ENCODE measurements at regions not wholly inside any gene's neighbourhood (a gene's known extent, or its start where the extent isn't known, plus 50 kb on each side); places are given as distances from the start of the nearest gene placed in this dataset.
A peak's percentile ranks its signal among the peaks of the same experiment; 100 is the strongest.

DNA sequence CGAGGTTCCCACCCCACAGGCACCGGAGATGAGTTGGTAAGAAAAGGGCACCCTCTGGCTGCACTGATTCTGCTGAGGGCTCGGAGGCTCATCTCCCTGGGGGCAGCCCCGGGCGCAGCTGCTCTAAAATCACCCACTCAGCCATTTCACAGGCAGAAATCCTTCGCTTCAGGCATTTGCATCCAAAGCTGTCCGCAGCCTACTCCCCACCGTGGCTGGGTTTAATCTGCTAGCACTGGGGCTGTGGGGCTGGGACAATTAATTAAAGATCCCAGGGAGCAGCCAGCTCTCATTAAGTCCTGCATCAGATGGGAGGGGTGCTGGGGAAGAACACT lies 104.3 kb upstream of the PRR20G start:
- DNase-seq (no peak), ATAC-seq (no peak)
- TF ChIP-seq, protein P1, sequence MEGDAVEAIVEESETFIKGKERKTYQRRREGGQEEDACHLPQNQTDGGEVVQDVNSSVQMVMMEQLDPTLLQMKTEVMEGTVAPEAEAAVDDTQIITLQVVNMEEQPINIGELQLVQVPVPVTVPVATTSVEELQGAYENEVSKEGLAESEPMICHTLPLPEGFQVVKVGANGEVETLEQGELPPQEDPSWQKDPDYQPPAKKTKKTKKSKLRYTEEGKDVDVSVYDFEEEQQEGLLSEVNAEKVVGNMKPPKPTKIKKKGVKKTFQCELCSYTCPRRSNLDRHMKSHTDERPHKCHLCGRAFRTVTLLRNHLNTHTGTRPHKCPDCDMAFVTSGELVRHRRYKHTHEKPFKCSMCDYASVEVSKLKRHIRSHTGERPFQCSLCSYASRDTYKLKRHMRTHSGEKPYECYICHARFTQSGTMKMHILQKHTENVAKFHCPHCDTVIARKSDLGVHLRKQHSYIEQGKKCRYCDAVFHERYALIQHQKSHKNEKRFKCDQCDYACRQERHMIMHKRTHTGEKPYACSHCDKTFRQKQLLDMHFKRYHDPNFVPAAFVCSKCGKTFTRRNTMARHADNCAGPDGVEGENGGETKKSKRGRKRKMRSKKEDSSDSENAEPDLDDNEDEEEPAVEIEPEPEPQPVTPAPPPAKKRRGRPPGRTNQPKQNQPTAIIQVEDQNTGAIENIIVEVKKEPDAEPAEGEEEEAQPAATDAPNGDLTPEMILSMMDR (IDR thresholded peaks at IDR 0.05) = no peak
- no peaks in the 10 kb centered on the region for H3K36me3 ChIP-seq
- no peaks in the 10 kb centered on the region for H3K4me1 ChIP-seq
- no peaks in the 10 kb centered on the region for H3K9me3 ChIP-seq
- intact Hi-C loops (cut with DNase I) = no loop called here
- no peak overlapping the region for H3K4me3 ChIP-seq
- no peaks in the 10 kb centered on the region for H3K27me3 ChIP-seq
- no peak overlapping the region for H3K27ac ChIP-seq

DNA sequence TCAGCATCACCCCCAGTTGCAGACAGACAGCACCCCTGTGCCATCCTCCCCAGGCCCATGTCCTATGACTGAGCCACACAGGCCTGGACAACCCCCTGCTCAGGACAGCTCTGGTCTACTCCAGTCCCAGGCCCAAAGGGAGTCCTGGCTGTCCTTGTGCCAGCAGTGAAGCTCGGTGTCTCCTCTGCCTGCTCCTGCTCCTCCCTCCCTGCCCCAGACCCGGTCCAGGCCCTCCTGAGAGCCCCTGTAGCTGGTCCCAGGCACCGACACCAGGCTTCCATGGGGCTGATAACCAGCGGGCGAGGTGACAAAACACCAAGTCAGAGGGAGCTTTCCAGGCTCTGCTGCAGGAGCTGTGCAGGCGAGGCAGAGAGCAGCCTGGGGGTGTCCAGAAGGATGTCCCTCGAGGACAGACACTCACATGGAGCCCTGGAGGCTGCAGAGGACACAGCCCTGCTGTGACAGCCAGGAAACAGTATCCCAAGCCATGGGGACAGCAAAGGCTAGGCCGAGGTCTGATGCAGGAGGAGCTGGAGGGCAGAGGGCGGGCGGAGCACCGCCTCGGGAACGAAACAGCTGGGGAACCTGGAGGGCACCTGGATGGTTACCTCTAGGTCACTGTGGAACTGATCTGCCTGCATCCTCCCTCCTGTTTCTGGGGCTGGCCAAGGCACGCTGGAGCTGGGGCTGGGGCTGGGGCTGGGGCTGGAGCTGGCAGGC lies 103.8 kb upstream of the PRR20G start:
- intact Hi-C loops (cut with DNase I) = no loop called here
- ATAC-seq (no peak), DNase-seq (peak; percentile 59)
- H3K36me3 ChIP-seq = no peaks in the 10 kb centered on the region
- no peaks in the 10 kb centered on the region for H3K27me3 ChIP-seq
- H3K27ac ChIP-seq = no peak overlapping the region
- no peaks in the 10 kb centered on the region for H3K4me1 ChIP-seq
- H3K4me3 ChIP-seq = no peak overlapping the region
- TF ChIP-seq, protein P1 (IDR thresholded peaks at IDR 0.05) = no peak
- no peaks in the 10 kb centered on the region for H3K9me3 ChIP-seq

DNA sequence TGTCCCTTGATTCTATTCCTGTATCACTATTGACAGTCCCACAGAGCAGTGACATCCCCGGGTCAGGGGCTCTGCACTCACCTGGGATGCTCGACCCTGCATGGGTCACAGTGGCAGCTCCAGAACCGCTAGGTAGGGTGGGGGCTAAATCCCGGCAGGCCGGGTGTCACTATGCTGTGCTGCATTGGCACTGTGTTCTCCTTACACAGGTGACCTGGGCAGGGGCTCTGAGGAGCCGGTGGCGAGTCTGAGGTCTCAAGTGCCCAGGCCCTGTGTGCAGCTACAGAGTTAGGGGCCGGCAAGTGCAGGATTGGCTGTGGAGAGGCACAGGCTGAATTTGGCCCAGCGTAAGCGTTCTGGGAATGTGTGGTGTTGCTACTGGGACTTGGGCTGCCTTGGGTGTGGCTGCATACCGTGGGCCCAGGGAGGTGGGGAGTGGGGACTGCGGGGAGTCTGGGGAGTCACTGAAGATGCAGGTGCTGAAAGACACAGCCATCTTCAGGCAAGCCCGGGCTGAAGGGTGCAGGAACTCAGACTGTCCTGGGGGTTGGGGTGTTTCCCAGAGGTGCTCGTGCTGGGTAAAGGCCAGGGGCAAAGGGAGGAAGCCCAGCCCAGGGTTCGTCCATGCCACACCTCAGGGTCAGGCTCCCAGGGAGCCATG lies 102.6 kb upstream of the PRR20G start:
- no peak overlapping the region for H3K27ac ChIP-seq
- no peaks in the 10 kb centered on the region for H3K9me3 ChIP-seq
- ATAC-seq (peak; percentile 62), DNase-seq (peak; percentile 63)
- intact Hi-C loops (cut with DNase I) = no loop called here
- TF ChIP-seq, protein P1 (IDR thresholded peaks at IDR 0.05) = no peak
- H3K4me1 ChIP-seq = no peaks in the 10 kb centered on the region
- no peak overlapping the region for H3K4me3 ChIP-seq
- no peaks in the 10 kb centered on the region for H3K36me3 ChIP-seq
- H3K27me3 ChIP-seq = no peaks in the 10 kb centered on the region

DNA sequence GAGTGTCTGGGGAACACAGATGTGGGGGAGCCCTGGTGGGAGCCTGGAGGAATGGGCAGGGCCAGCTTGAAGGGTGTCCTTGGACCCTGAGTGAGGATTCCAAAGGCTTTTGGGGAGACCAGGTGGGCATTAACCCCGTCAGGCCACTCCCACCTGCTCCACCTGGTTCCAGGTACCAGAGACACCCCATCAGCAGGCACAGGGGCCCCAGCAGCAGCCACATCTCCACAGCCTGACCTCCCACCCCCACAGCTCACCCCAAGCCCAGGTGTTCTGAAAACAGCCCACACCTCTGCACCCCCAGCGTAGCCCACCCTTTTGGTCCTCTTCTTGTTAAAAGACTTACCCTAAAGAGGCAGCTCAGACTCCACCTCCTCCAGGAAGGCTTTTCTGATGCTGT lies 102.1 kb upstream of the PRR20G start:
- no peak for ATAC-seq
- Histone ChIP-seq H3K9me3 (no peaks in the 10 kb centered on the region), H3K4me3 (no peak overlapping the region), H3K36me3 (no peaks in the 10 kb centered on the region), H3K27me3 (no peaks in the 10 kb centered on the region), H3K27ac (no peak overlapping the region), H3K4me1 (no peaks in the 10 kb centered on the region)
- peak; percentile 49 for DNase-seq
- intact Hi-C loops (cut with DNase I) = no loop called here
- TF ChIP-seq, protein P1 (IDR thresholded peaks at IDR 0.05) = no peak

DNA sequence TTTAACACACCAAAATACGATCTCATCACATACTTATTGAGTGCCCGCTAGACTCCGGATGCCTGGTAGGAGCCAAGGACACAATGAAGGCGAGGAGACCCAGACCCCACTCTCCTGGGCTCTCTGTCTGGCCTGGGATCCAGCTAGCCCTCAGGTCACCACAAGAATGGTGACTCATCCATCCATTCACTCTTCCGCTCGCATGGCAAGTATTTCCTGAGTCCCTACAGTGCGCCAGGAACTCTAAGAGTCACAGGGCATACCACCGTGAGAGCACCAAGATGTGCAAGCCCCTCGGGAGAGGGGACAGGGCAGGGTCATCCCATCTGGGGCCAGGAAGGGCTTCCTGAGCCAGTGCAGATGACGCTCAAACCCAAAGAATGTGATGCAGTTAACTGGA lies 101.6 kb upstream of the PRR20G start:
- H3K27ac ChIP-seq = no peak overlapping the region
- no peak for ATAC-seq
- intact Hi-C loops (cut with DNase I) = no loop called here
- DNase-seq = peak; percentile 44
- TF ChIP-seq, protein P1 (IDR thresholded peaks at IDR 0.05) = no peak
- H3K4me1 ChIP-seq = no peaks in the 10 kb centered on the region
- H3K36me3 ChIP-seq = no peaks in the 10 kb centered on the region
- no peak overlapping the region for H3K4me3 ChIP-seq
- H3K27me3 ChIP-seq = no peaks in the 10 kb centered on the region
- no peaks in the 10 kb centered on the region for H3K9me3 ChIP-seq

Measured in upper lobe of right lung (tissue), 1 donor.